Esophagus squamous epithelium (tissue), 4 donors: ENCODE measurements at regions not wholly inside any gene's neighbourhood (a gene's known extent, or its start where the extent isn't known, plus 50 kb on each side); places are given as distances from the start of the nearest gene placed in this dataset.

Experiments used
- POLR2A ChIP-seq, 4 donors: fragments of 450-650 bp; IDR thresholded peaks; one replicate each; pipeline ENCODE4 v1.6.1; 2017; ENCODE audit warnings: antibody characterized with exemption in 4 of 4, mild to moderate bottlenecking in 4 of 4, moderate library complexity in 3 of 4
- TF ChIP-seq, protein P1 (sequence below), 6 experiments: fragments of 450-650 bp in 4 of 6; fragments of 200-600 bp in 2 of 6; sonication (generic) in 2 of 6; IDR thresholded peaks; one replicate each; pipeline ENCODE4 v1.5.1; 2016 to 2019; ENCODE audit warnings: antibody characterized with exemption in 6 of 6, mild to moderate bottlenecking in 4 of 6, moderate library complexity in 4 of 6

DNA sequence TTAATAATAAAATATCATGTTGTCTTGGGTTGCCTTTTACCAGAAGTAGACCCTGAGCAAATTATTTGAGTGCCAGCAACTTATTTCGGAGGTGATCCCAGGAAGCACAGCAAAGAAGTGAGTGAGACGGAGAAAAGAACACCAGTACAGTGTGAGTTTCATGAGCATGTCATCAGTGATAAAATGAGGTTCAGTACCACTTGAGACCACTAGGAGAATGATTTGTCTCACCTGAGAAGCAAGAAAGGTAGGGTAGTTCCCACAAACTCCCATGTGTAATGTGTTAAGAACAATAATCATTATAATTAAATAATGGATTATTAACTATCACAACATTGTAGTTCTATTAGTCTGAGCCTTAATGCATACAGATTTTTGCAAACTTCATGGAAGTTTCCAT is 112.8 kb upstream of the DMD start:
- TF ChIP-seq, protein P1, sequence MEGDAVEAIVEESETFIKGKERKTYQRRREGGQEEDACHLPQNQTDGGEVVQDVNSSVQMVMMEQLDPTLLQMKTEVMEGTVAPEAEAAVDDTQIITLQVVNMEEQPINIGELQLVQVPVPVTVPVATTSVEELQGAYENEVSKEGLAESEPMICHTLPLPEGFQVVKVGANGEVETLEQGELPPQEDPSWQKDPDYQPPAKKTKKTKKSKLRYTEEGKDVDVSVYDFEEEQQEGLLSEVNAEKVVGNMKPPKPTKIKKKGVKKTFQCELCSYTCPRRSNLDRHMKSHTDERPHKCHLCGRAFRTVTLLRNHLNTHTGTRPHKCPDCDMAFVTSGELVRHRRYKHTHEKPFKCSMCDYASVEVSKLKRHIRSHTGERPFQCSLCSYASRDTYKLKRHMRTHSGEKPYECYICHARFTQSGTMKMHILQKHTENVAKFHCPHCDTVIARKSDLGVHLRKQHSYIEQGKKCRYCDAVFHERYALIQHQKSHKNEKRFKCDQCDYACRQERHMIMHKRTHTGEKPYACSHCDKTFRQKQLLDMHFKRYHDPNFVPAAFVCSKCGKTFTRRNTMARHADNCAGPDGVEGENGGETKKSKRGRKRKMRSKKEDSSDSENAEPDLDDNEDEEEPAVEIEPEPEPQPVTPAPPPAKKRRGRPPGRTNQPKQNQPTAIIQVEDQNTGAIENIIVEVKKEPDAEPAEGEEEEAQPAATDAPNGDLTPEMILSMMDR (IDR thresholded peaks at IDR 0.05), result no peak
- no peak for TF ChIP-seq POLR2A (IDR thresholded peaks at IDR 0.05)
